ENCODE measurements at regions not wholly inside any gene's neighbourhood (a gene's known extent, or its start where the extent isn't known, plus 50 kb on each side); places are given as distances from the start of the nearest gene placed in this dataset.
"Not testable (repeated sequence)": the region's sequence is repeated elsewhere in the genome, so short reads cannot be mapped to it uniquely, and the experiment has no call there.

DNA sequence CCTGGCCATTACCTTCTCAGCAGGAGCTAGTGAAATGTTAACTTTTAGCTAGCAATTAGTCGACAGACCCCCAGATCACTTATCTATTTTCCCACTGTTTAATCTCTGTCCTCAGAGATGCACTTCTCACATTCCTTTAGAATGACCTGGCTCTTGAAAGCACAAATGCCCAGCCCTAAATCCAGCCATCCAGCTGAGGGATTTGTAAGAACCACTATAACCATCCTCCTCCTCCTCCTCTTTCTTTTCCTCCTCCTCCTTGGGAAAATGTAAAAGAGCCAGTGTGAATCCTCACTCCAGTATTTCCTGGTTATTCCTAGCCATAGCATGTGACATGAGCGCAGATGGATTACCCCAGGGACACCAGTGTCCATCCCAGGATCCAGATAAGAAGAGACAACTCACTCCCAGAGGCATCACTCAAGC is 124.3 kb downstream of the ENC1 start:
- ChIA-PET POLR2A (no interaction called here), CTCF (no interaction called here)
- no peak for DNase-seq (ENCODE audit: extremely low spot score)
- TF ChIP-seq, protein P1, sequence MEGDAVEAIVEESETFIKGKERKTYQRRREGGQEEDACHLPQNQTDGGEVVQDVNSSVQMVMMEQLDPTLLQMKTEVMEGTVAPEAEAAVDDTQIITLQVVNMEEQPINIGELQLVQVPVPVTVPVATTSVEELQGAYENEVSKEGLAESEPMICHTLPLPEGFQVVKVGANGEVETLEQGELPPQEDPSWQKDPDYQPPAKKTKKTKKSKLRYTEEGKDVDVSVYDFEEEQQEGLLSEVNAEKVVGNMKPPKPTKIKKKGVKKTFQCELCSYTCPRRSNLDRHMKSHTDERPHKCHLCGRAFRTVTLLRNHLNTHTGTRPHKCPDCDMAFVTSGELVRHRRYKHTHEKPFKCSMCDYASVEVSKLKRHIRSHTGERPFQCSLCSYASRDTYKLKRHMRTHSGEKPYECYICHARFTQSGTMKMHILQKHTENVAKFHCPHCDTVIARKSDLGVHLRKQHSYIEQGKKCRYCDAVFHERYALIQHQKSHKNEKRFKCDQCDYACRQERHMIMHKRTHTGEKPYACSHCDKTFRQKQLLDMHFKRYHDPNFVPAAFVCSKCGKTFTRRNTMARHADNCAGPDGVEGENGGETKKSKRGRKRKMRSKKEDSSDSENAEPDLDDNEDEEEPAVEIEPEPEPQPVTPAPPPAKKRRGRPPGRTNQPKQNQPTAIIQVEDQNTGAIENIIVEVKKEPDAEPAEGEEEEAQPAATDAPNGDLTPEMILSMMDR (IDR thresholded peaks at IDR 0.05; ENCODE audit: control extremely low read depth, extremely low read depth, low read depth, missing control alignments): no peak

- DNase-seq (ENCODE audit: extremely low spot score): no peak
- CTCF ChIA-PET: no interaction called here
- TF ChIP-seq, protein P1 (IDR thresholded peaks at IDR 0.05; ENCODE audit: control extremely low read depth, extremely low read depth, low read depth, missing control alignments): no peak
- POLR2A ChIA-PET: no interaction called here
Observed at GRCh38 chr5:74514888-74515551, 125.5 kb downstream of the ENC1 start.

DNA sequence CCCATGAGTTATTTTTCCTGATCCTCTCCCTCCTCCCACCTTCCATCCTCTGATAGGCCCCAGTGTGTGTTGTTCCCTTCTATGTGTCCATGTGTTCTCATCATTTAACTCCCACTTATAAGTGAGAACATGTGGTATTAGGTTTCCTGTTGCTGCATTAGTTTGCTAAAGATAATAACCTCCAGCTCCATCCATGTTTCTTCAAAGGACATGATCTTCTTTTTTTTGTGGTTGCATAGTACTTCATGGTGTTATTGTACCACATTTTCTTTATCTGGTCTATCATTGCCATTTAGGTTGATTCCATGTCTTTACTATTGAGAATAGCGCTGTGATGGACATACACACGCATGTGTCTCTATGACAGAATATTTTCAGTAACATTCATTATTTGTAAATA is 128.8 kb downstream of the ENC1 start:
- POLR2A ChIA-PET; DNase-seq (ENCODE audit: extremely low spot score): not testable (repeated sequence)
- CTCF ChIA-PET: interaction anchor here (2.9 kb wide), 1 partner anchor 10 kb away, joined by 7 read pairs; no protein-coding TSS in a partner anchor

DNA sequence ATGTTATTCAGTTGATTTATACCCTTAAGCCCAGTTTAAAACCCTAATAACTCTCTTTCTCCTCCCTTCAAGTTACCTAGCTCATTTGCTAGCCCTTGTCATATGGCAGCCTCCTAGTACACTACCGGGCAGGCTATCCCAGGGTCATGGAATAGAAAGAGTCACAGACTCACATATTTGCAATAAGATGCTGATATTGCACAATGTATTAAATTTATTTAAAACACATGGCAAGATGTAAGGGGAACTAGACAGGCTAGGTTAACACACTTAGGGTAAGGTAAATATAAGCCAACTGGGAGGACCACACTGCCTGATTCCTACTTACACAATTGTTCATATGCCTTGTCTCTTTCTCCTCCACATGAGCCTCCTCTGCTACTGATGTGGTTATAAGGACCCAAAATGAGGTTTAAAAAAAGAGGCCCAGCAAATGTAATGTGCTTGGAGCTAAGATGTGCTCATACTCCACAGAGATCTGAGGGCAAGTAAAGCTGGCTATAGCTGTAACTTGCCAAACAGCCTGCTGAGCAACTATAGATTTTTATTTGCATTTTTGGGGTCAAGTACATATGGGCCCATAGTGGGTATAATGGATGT is 130.0 kb downstream of the ENC1 start:
- ChIA-PET CTCF (interaction anchor here (1.9 to 2.9 kb wide), 2 partner anchors 11 to 12 kb away, joined by 7 to 13 read pairs; no protein-coding TSS in a partner anchor), POLR2A (no interaction called here)
- TF ChIP-seq, protein P1 (IDR thresholded peaks at IDR 0.05; ENCODE audit: control extremely low read depth, extremely low read depth, low read depth, missing control alignments): no peak
- DNase-seq (ENCODE audit: extremely low spot score): no peak

DNA sequence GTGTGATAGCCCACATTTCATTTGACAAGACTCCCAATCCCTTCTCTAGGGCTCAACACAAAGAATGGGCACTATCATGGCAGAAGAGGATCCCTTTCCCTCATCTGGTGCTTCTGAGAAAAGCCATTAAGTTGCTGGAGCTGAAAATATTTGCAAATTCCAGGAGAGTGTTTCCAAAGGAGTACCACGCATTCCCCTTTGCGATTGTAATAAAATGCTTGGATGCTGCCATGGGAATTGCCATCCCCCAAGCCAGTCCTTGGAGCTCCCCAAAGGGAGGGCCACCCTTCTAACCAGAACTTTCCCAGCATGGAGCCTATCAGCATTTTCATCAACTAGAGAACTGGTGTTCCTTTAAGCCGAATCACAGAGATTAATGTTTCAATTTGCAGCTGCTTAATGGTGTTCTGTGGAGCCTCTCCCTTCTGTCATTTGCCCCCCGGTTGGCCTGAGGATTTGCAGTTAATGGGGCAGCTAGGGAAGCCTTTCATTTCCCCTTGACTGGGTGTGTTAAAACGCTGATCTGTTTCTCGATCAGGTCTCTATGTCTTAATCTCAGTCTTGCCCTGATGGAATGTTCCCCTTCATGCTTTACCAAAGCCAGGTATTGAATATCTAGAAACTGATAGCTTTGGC is 133.0 kb downstream of the ENC1 start:
- DNase-seq (ENCODE audit: extremely low spot score): no peak
- TF ChIP-seq, protein P1 (IDR thresholded peaks at IDR 0.05; ENCODE audit: control extremely low read depth, extremely low read depth, low read depth, missing control alignments): no peak
- CTCF ChIA-PET: interaction anchor here (1.3 kb wide), 1 partner anchor 16 kb away, joined by 5 read pairs; no protein-coding TSS in a partner anchor
- POLR2A ChIA-PET: no interaction called here

DNA sequence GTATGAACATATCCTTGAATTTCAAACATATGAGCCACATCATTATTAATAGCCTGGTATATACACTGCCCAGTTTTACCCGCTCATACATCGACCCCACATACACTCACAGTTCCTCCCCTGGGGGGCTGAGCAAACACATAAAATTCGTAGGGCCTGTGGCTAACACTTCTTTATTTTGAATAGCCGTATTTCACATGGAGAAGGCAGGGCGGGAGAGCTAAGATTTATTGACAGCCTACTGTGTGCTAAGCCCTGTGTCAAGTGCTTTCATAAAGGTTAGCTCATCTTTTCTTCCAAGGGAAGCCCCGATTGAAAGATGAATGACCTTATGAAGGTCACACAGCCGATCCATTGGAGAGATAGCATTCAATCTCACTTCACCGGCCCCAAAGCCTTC is 134.4 kb downstream of the ENC1 start:
- CTCF ChIA-PET: interaction anchor here (0.9 kb wide), 1 partner anchor 724 kb away, joined by 3 read pairs; no protein-coding TSS in a partner anchor
- POLR2A ChIA-PET: interaction anchor here (0.7 kb wide), 1 partner anchor 15 kb away, joined by 3 read pairs; no protein-coding TSS in a partner anchor
- DNase-seq (ENCODE audit: extremely low spot score): no peak
- TF ChIP-seq, protein P1 (IDR thresholded peaks at IDR 0.05; ENCODE audit: control extremely low read depth, extremely low read depth, low read depth, missing control alignments): no peak

GRCh38 chr5:74504463-74504862 is 136.1 kb downstream of the ENC1 start:
- POLR2A ChIA-PET: no interaction called here
- TF ChIP-seq, protein P1 (IDR thresholded peaks at IDR 0.05; ENCODE audit: control extremely low read depth, extremely low read depth, low read depth, missing control alignments): no peak
- no peak for DNase-seq (ENCODE audit: extremely low spot score)
- CTCF ChIA-PET: no interaction called here

Data from GM10248 (cell line).